ENCODE measurements at regions not wholly inside any gene's neighbourhood (a gene's known extent, or its start where the extent isn't known, plus 50 kb on each side); places are given as distances from the start of the nearest gene placed in this dataset.

DNA sequence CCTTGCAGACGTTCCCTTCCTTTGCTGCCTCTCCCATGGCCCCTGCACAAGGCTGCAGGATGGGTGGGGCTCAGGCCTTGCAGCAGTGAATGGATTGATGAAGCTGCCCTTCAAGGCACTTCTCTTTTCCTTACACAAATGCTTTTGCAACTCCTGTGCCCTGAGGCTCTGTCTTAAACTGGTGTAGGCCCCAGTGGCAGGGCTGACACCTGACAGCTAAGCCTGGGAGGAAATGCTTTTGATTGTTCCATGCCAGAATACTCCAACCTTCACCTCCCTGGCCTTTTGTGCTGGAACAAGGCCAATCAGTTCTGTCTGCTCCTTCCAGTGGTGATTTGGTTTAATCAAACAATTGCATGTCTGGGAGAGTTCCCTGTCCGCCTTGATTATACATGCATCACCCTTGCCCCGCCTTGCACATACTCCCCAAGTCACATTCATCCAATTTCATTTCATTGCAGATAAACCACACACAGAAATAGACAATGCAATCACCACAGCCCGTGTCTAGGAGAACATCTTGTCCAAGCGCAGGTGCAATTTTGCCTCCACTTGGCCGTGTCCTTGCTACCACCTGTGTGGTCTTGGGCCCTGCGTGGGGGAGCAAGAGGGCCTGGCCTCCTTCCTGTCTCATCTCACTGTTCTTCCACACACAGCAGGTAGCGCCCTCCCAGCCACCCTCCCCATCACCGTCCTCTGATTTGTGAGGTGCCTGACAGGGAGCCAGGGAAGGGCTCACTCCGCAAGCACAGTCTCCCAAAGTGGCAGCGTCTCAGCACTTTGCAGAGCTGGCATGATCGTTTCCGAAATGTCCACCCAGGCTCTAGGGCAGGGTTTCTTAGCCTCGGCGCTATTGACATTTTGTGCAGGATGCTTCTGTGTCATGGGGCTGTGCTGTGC lies 120.4 kb downstream of the CDH26 start:
- no peak overlapping the region for H3K27ac ChIP-seq
- H3K27me3 ChIP-seq, result no peaks in the 10 kb centered on the region
- no peaks in the 10 kb centered on the region for H3K36me3 ChIP-seq
- H3K4me1 ChIP-seq, result no peaks in the 10 kb centered on the region
- DNase-seq, result no peak
- no peaks in the 10 kb centered on the region for H3K9me3 ChIP-seq
- H3K4me3 ChIP-seq, result no peak overlapping the region
- intact Hi-C loops (cut with DNase I; ENCODE audit: low total_unique reads), result no loop called here
- TF ChIP-seq POLR2A (IDR thresholded peaks at IDR 0.05), result no peak
- TF ChIP-seq, protein P1, sequence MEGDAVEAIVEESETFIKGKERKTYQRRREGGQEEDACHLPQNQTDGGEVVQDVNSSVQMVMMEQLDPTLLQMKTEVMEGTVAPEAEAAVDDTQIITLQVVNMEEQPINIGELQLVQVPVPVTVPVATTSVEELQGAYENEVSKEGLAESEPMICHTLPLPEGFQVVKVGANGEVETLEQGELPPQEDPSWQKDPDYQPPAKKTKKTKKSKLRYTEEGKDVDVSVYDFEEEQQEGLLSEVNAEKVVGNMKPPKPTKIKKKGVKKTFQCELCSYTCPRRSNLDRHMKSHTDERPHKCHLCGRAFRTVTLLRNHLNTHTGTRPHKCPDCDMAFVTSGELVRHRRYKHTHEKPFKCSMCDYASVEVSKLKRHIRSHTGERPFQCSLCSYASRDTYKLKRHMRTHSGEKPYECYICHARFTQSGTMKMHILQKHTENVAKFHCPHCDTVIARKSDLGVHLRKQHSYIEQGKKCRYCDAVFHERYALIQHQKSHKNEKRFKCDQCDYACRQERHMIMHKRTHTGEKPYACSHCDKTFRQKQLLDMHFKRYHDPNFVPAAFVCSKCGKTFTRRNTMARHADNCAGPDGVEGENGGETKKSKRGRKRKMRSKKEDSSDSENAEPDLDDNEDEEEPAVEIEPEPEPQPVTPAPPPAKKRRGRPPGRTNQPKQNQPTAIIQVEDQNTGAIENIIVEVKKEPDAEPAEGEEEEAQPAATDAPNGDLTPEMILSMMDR (IDR thresholded peaks at IDR 0.05), result no peak

DNA sequence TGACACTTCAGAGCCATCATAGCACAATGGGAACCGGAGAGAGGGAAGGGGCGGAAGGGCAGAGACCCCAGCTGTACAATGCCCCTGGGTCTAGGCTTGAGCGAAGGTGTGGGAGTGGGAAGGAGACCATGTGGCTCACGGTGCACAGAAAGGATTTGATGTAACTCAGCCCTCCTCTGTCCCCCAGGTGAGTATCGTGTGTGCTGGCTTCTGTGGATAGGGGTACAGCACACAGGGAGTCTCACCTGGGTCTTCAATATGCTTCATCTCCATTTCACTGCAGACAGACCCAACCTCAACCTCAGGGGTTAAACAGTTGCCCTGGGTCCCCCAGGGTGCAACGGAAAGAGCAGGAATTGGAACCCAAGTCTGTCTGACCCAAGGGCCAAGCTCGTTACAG lies 122.2 kb downstream of the CDH26 start:
- Histone ChIP-seq H3K36me3 (no peaks in the 10 kb centered on the region), H3K4me3 (no peak overlapping the region), H3K27me3 (no peaks in the 10 kb centered on the region), H3K4me1 (no peaks in the 10 kb centered on the region), H3K9me3 (no peaks in the 10 kb centered on the region), H3K27ac (no peak overlapping the region)
- DNase-seq, result no peak
- intact Hi-C loops (cut with DNase I; ENCODE audit: low total_unique reads), result no loop called here
- TF ChIP-seq, protein P1 (IDR thresholded peaks at IDR 0.05), result no peak
- no peak for TF ChIP-seq POLR2A (IDR thresholded peaks at IDR 0.05)

DNA sequence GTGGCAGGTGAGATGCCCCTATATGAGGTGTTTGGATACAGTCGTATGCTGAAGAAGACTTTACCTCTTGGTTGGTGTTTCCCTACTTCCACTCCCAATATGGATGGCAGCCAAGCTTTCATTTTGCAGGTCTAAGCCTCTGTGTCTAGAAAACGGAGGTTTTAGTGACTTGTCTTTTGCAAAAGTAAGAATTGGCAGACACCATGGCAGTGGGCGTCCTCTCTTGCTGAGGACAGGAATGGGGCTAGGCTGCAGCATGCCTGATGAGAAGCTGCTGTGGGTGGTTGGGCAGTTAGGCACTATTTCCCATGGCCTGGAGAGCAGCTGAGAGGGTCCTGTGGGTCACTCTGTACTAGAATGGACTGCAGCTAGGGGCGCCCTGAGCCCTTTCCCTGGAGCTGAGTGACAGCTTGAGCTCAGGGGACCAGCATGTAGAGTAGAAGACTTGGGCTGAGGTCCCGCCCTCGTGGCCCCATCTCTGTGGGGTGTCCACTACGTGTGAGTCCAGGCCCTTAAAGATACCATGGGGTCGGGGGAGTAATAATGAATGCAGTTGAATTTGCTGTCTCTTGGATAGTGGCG lies 127.4 kb downstream of the CDH26 start:
- H3K36me3 ChIP-seq, result no peaks in the 10 kb centered on the region
- H3K27me3 ChIP-seq, result no peaks in the 10 kb centered on the region
- intact Hi-C loops (cut with DNase I; ENCODE audit: low total_unique reads), result no loop called here
- H3K27ac ChIP-seq, result no peak overlapping the region
- no peak overlapping the region for H3K4me3 ChIP-seq
- H3K4me1 ChIP-seq, result no peaks in the 10 kb centered on the region
- DNase-seq, result no peak
- H3K9me3 ChIP-seq, result no peaks in the 10 kb centered on the region
- no peak for TF ChIP-seq POLR2A (IDR thresholded peaks at IDR 0.05)
- TF ChIP-seq, protein P1 (IDR thresholded peaks at IDR 0.05), result no peak

DNA sequence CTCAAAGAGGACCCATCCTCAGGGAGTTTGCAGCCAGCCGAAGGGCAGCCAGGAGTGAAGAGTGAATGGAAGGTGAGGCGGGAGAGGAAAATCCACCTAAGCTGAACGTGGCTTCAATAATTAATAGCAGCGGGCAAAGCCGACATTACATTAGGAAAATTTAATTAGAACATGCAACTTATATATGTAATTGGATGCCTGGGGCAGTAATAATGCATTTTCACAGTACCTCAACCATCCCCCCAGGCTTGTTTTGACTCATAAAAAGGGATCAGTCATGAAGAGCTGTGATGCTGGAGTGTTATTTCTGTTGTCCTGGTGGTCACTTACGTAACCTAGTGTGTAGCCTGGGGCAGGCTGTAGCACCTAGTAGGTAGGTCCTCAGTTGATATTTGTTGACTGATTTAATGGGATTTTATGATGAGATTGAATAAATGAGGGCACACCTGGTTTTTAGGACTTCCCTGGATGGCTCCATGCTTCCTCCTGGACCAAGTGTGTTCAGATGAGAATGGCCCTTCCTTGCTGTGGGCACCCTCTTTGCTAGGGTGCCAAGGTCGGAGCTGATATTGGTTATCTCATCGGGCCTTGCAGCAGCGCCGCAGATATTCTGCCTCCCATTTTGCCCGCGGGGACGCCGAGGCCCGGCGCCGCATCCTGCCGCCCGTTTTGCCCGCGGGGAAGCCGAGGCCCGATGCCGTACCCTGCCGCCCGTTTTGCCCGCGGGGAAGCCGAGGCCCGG lies 128.8 kb downstream of the CDH26 start:
- H3K36me3 ChIP-seq, result no peaks in the 10 kb centered on the region
- no peak overlapping the region for H3K27ac ChIP-seq
- TF ChIP-seq, protein P1 (IDR thresholded peaks at IDR 0.05), result no peak
- no peak for TF ChIP-seq POLR2A (IDR thresholded peaks at IDR 0.05)
- no peak overlapping the region for H3K4me3 ChIP-seq
- intact Hi-C loops (cut with DNase I; ENCODE audit: low total_unique reads), result no loop called here
- H3K9me3 ChIP-seq, result no peaks in the 10 kb centered on the region
- H3K4me1 ChIP-seq, result no peaks in the 10 kb centered on the region
- no peak for DNase-seq
- H3K27me3 ChIP-seq, result no peaks in the 10 kb centered on the region

Data from uterus (tissue), 3 donors.